ENCODE measurements at regions not wholly inside any gene's neighbourhood (a gene's known extent, or its start where the extent isn't known, plus 50 kb on each side); places are given as distances from the start of the nearest gene placed in this dataset.

- Histone ChIP-seq H3K9me3 (no peaks in the 10 kb centered on the region), H3K27ac (no peak overlapping the region), H3K36me3 (no peaks in the 10 kb centered on the region), H3K4me1 (ENCODE audit: insufficient read depth) (no peaks in the 10 kb centered on the region), H3K27me3 (no peaks in the 10 kb centered on the region), H3K4me3 (no peak overlapping the region)
- 26 to 54% (median 38%) methylated on average over 1 of the region's 1 CpG for WGBS, 3 donors
- intact Hi-C loops (cut with DNase I) = no loop called here
- DNase-seq = no peak
- TF ChIP-seq POLR2A (IDR thresholded peaks at IDR 0.05) = no peak
- no peak for TF ChIP-seq EP300 (IDR thresholded peaks at IDR 0.05)
- TF ChIP-seq CTCF (IDR thresholded peaks at IDR 0.05) = no peak
These were observed 277.8 kb downstream of the LTN1 start for GRCh38 chr21:28714777-28715464.

GRCh38 chr21:28712411-28712810 lies 280.3 kb downstream of the LTN1 start:
- H3K36me3 ChIP-seq = no peaks in the 10 kb centered on the region
- H3K4me1 ChIP-seq (ENCODE audit: insufficient read depth) = no peaks in the 10 kb centered on the region
- no peak for TF ChIP-seq EP300 (IDR thresholded peaks at IDR 0.05)
- no peak for TF ChIP-seq POLR2A (IDR thresholded peaks at IDR 0.05)
- no peak for TF ChIP-seq CTCF (IDR thresholded peaks at IDR 0.05)
- H3K9me3 ChIP-seq = no peaks in the 10 kb centered on the region
- H3K4me3 ChIP-seq = no peak overlapping the region
- H3K27me3 ChIP-seq = no peaks in the 10 kb centered on the region
- H3K27ac ChIP-seq = no peak overlapping the region
- no peak for DNase-seq
- intact Hi-C loops (cut with DNase I) = no loop called here

- 64 to 93% (median 82%) methylated on average over 4 of the region's 4 CpGs for WGBS, 3 donors
- no peaks in the 10 kb centered on the region for H3K27me3 ChIP-seq
- no peak for TF ChIP-seq POLR2A (IDR thresholded peaks at IDR 0.05)
- no peak for TF ChIP-seq EP300 (IDR thresholded peaks at IDR 0.05)
- no peak for TF ChIP-seq CTCF (IDR thresholded peaks at IDR 0.05)
- H3K9me3 ChIP-seq = no peaks in the 10 kb centered on the region
- no peaks in the 10 kb centered on the region for H3K4me1 ChIP-seq (ENCODE audit: insufficient read depth)
- no peaks in the 10 kb centered on the region for H3K36me3 ChIP-seq
- DNase-seq = no peak
- H3K27ac ChIP-seq = no peak overlapping the region
- no peak overlapping the region for H3K4me3 ChIP-seq
- intact Hi-C loops (cut with DNase I) = no loop called here
These were observed 287.1 kb downstream of the LTN1 start for GRCh38 chr21:28705616-28706015.

GRCh38 chr21:28704746-28705145 lies 287.9 kb downstream of the LTN1 start:
- WGBS, 3 donors = 1 to 7% (median 4%) methylated on average over 5 of the region's 5 CpGs
- Histone ChIP-seq H3K27me3 (no peaks in the 10 kb centered on the region), H3K4me1 (ENCODE audit: insufficient read depth) (no peaks in the 10 kb centered on the region), H3K27ac (no peak overlapping the region), H3K36me3 (no peaks in the 10 kb centered on the region), H3K9me3 (no peaks in the 10 kb centered on the region), H3K4me3 (no peak overlapping the region)
- intact Hi-C loops (cut with DNase I) = no loop called here
- TF ChIP-seq EP300 (IDR thresholded peaks at IDR 0.05) (no peak), CTCF (IDR thresholded peaks at IDR 0.05) (no peak)
- no peak for DNase-seq
